ENCODE measurements at regions not wholly inside any gene's neighbourhood (a gene's known extent, or its start where the extent isn't known, plus 50 kb on each side); places are given as distances from the start of the nearest gene placed in this dataset.
"Not testable (repeated sequence)": the region's sequence is repeated elsewhere in the genome, so short reads cannot be mapped to it uniquely, and the experiment has no call there.

- no peak for DNase-seq (ENCODE audit: low read depth in 2 of 2)
Measured at GRCh38 chr12:28771968-28772367, 377.1 kb upstream of the FAR2 start.

GRCh38 chr12:28775556-28775955, 373.5 kb upstream of the FAR2 start:
- no peak for DNase-seq (ENCODE audit: low read depth in 2 of 2)

GRCh38 chr12:28776220-28776619, 372.9 kb upstream of the FAR2 start:
- DNase-seq (ENCODE audit: low read depth in 2 of 2): no peak

GRCh38 chr12:28776913-28777422, 372.1 kb upstream of the FAR2 start:
- DNase-seq (ENCODE audit: low read depth in 2 of 2): no peak

- no peak for DNase-seq (ENCODE audit: low read depth in 2 of 2)
Measured at GRCh38 chr12:28777603-28778365, 371.3 kb upstream of the FAR2 start.

- DNase-seq (ENCODE audit: low read depth in 2 of 2): no peak
Measured at GRCh38 chr12:28780096-28780495, 369.0 kb upstream of the FAR2 start.

GRCh38 chr12:28780960-28781359, 368.1 kb upstream of the FAR2 start:
- no peak for DNase-seq (ENCODE audit: low read depth in 2 of 2)

- no peak for DNase-seq (ENCODE audit: low read depth in 2 of 2)
Measured at GRCh38 chr12:28781671-28782652, 367.1 kb upstream of the FAR2 start.

GRCh38 chr12:28782812-28783211, 366.3 kb upstream of the FAR2 start:
- DNase-seq (ENCODE audit: low read depth in 2 of 2): no peak

GRCh38 chr12:28787151-28787550, 361.9 kb upstream of the FAR2 start:
- no peak for DNase-seq (ENCODE audit: low read depth in 2 of 2)

- DNase-seq (ENCODE audit: low read depth in 2 of 2): not testable (repeated sequence)
Measured at GRCh38 chr12:28788256-28788655, 360.8 kb upstream of the FAR2 start.

- DNase-seq (ENCODE audit: low read depth in 2 of 2): no peak
Measured at GRCh38 chr12:28793581-28794151, 355.4 kb upstream of the FAR2 start.

- no peak for DNase-seq (ENCODE audit: low read depth in 2 of 2)
Measured at GRCh38 chr12:28794211-28794610, 354.9 kb upstream of the FAR2 start.

GRCh38 chr12:28794786-28795185, 354.3 kb upstream of the FAR2 start:
- DNase-seq (ENCODE audit: low read depth in 2 of 2): no peak

- no peak for DNase-seq (ENCODE audit: low read depth in 2 of 2)
Measured at GRCh38 chr12:28795311-28795710, 353.8 kb upstream of the FAR2 start.

- DNase-seq (ENCODE audit: low read depth in 2 of 2): no peak
Measured at GRCh38 chr12:28799348-28799747, 349.7 kb upstream of the FAR2 start.

- no peak for DNase-seq (ENCODE audit: low read depth in 2 of 2)
Measured at GRCh38 chr12:28800129-28800528, 348.9 kb upstream of the FAR2 start.

- no peak for DNase-seq (ENCODE audit: low read depth in 2 of 2)
Measured at GRCh38 chr12:28802706-28803438, 346.2 kb upstream of the FAR2 start.

GRCh38 chr12:28807535-28807934, 341.5 kb upstream of the FAR2 start:
- no peak for DNase-seq (ENCODE audit: low read depth in 2 of 2)

GRCh38 chr12:28811457-28811856, 337.6 kb upstream of the FAR2 start:
- DNase-seq (ENCODE audit: low read depth in 2 of 2): no peak

GRCh38 chr12:28814246-28814645, 334.8 kb upstream of the FAR2 start:
- DNase-seq (ENCODE audit: low read depth in 2 of 2): no peak

- no peak for DNase-seq (ENCODE audit: low read depth in 2 of 2)
Measured at GRCh38 chr12:28817524-28817923, 331.6 kb upstream of the FAR2 start.
